ENCODE measurements at regions not wholly inside any gene's neighbourhood (a gene's known extent, or its start where the extent isn't known, plus 50 kb on each side); places are given as distances from the start of the nearest gene placed in this dataset.

GRCh38 chr6:96330884-96331283 is 190.7 kb upstream of the UFL1 start:
- no peaks in the 10 kb centered on the region for H3K9me3 ChIP-seq (ENCODE audit: low read length)
- no peak overlapping the region for H3K4me3 ChIP-seq (ENCODE audit: low read length)
- no peaks in the 10 kb centered on the region for H3K4me1 ChIP-seq (ENCODE audit: insufficient read depth, low read length)
- H3K27me3 Mint-ChIP-seq, result peaks cover 0 to 3% of the 10 kb centered on the region in 2 donors
- no peak overlapping the region for H3K4me3 Mint-ChIP-seq
- H3K36me3 Mint-ChIP-seq, result no peaks in the 10 kb centered on the region
- no peak overlapping the region for H3K27ac ChIP-seq (ENCODE audit: low read depth, low read length)
- CTCF ChIA-PET, result no interaction called here
- POLR2A ChIA-PET, result no interaction called here
- no peaks in the 10 kb centered on the region for H3K4me1 Mint-ChIP-seq
- no peak for DNase-seq
- no peaks in the 10 kb centered on the region for H3K27me3 ChIP-seq (ENCODE audit: insufficient read depth, low read length, poor library complexity, severe bottlenecking)
- H3K27ac Mint-ChIP-seq, result no peak overlapping the region
- no peaks in the 10 kb centered on the region for H3K9me3 Mint-ChIP-seq
- H3K36me3 ChIP-seq (ENCODE audit: insufficient read depth, low read length), result no peaks in the 10 kb centered on the region

- no peak for DNase-seq
- Histone ChIP-seq H3K36me3 (ENCODE audit: insufficient read depth, low read length) (no peaks in the 10 kb centered on the region), H3K27me3 (ENCODE audit: insufficient read depth, low read length, poor library complexity, severe bottlenecking) (no peaks in the 10 kb centered on the region), H3K9me3 (ENCODE audit: low read length) (no peaks in the 10 kb centered on the region), H3K4me1 (ENCODE audit: insufficient read depth, low read length) (no peaks in the 10 kb centered on the region), H3K4me3 (ENCODE audit: low read length) (no peak overlapping the region), H3K27ac (ENCODE audit: low read depth, low read length) (no peak overlapping the region)
- H3K4me3 Mint-ChIP-seq, result no peak overlapping the region
- ChIA-PET CTCF (no interaction called here), POLR2A (no interaction called here)
- H3K4me1 Mint-ChIP-seq, result no peaks in the 10 kb centered on the region
- H3K27ac Mint-ChIP-seq, result no peak overlapping the region
- peaks cover 0 to 3% (median 0%) of the 10 kb centered on the region in 3 donors for H3K36me3 Mint-ChIP-seq
- peaks cover 4 to 9% (median 7%) of the 10 kb centered on the region in 5 donors for H3K9me3 Mint-ChIP-seq
- peaks cover 6 to 20% of the 10 kb centered on the region in 2 donors for H3K27me3 Mint-ChIP-seq
Measured at GRCh38 chr6:96340164-96340563, 181.4 kb upstream of the UFL1 start.

GRCh38 chr6:96345501-96345900 is 176.1 kb upstream of the UFL1 start:
- H3K27me3 Mint-ChIP-seq, result peaks cover 7 to 33% of the 10 kb centered on the region in 2 donors
- H3K36me3 Mint-ChIP-seq, result peaks cover 0 to 3% (median 0%) of the 10 kb centered on the region in 3 donors
- Histone ChIP-seq H3K4me3 (ENCODE audit: low read length) (no peak overlapping the region), H3K4me1 (ENCODE audit: insufficient read depth, low read length) (no peaks in the 10 kb centered on the region), H3K9me3 (ENCODE audit: low read length) (no peaks in the 10 kb centered on the region), H3K27ac (ENCODE audit: low read depth, low read length) (no peak overlapping the region), H3K36me3 (ENCODE audit: insufficient read depth, low read length) (no peaks in the 10 kb centered on the region), H3K27me3 (ENCODE audit: insufficient read depth, low read length, poor library complexity, severe bottlenecking) (no peaks in the 10 kb centered on the region)
- CTCF ChIA-PET, result no interaction called here
- no peak overlapping the region for H3K27ac Mint-ChIP-seq
- H3K9me3 Mint-ChIP-seq, result peaks cover 4 to 7% (median 5%) of the 10 kb centered on the region in 5 donors
- POLR2A ChIA-PET, result no interaction called here
- DNase-seq, result no peak
- H3K4me3 Mint-ChIP-seq, result no peak overlapping the region
- H3K4me1 Mint-ChIP-seq, result no peaks in the 10 kb centered on the region

- no peaks in the 10 kb centered on the region for H3K9me3 ChIP-seq (ENCODE audit: low read length)
- POLR2A ChIA-PET, result no interaction called here
- no peak overlapping the region for H3K27ac ChIP-seq (ENCODE audit: low read depth, low read length)
- CTCF ChIA-PET, result no interaction called here
- Mint-ChIP-seq H3K36me3 (no peaks in the 10 kb centered on the region), H3K27ac (no peak overlapping the region), H3K4me1 (no peaks in the 10 kb centered on the region), H3K4me3 (no peak overlapping the region), H3K9me3 (no peaks in the 10 kb centered on the region), H3K27me3 (peaks cover 0 to 9% of the 10 kb centered on the region in 2 donors)
- no peak overlapping the region for H3K4me3 ChIP-seq (ENCODE audit: low read length)
- no peak for DNase-seq
- H3K27me3 ChIP-seq (ENCODE audit: insufficient read depth, low read length, poor library complexity, severe bottlenecking), result no peaks in the 10 kb centered on the region
- no peaks in the 10 kb centered on the region for H3K36me3 ChIP-seq (ENCODE audit: insufficient read depth, low read length)
- no peaks in the 10 kb centered on the region for H3K4me1 ChIP-seq (ENCODE audit: insufficient read depth, low read length)
Measured at GRCh38 chr6:96381246-96381645, 140.4 kb upstream of the UFL1 start.

- no peak overlapping the region for H3K27ac Mint-ChIP-seq
- no peak overlapping the region for H3K4me3 Mint-ChIP-seq
- POLR2A ChIA-PET, result no interaction called here
- H3K27me3 ChIP-seq (ENCODE audit: insufficient read depth, low read length, poor library complexity, severe bottlenecking), result no peaks in the 10 kb centered on the region
- H3K4me3 ChIP-seq (ENCODE audit: low read length), result no peak overlapping the region
- H3K27ac ChIP-seq (ENCODE audit: low read depth, low read length), result no peak overlapping the region
- H3K36me3 Mint-ChIP-seq, result no peaks in the 10 kb centered on the region
- H3K9me3 ChIP-seq (ENCODE audit: low read length), result no peaks in the 10 kb centered on the region
- H3K4me1 ChIP-seq (ENCODE audit: insufficient read depth, low read length), result no peaks in the 10 kb centered on the region
- H3K4me1 Mint-ChIP-seq, result peaks cover 0 to 5% (median 4%) of the 10 kb centered on the region in 3 donors
- no peak for DNase-seq
- no peaks in the 10 kb centered on the region for H3K9me3 Mint-ChIP-seq
- no peaks in the 10 kb centered on the region for H3K36me3 ChIP-seq (ENCODE audit: insufficient read depth, low read length)
- H3K27me3 Mint-ChIP-seq, result peaks cover 8 to 20% of the 10 kb centered on the region in 2 donors
- CTCF ChIA-PET, result no interaction called here
Measured at GRCh38 chr6:96391776-96392360, 129.7 kb upstream of the UFL1 start.

GRCh38 chr6:96394727-96395126 is 126.9 kb upstream of the UFL1 start:
- Histone ChIP-seq H3K36me3 (ENCODE audit: insufficient read depth, low read length) (no peaks in the 10 kb centered on the region), H3K9me3 (ENCODE audit: low read length) (no peaks in the 10 kb centered on the region), H3K4me3 (ENCODE audit: low read length) (no peak overlapping the region), H3K27me3 (ENCODE audit: insufficient read depth, low read length, poor library complexity, severe bottlenecking) (no peaks in the 10 kb centered on the region), H3K27ac (ENCODE audit: low read depth, low read length) (no peak overlapping the region), H3K4me1 (ENCODE audit: insufficient read depth, low read length) (no peaks in the 10 kb centered on the region)
- POLR2A ChIA-PET, result no interaction called here
- CTCF ChIA-PET, result no interaction called here
- H3K27me3 Mint-ChIP-seq, result peaks cover 14 to 22% of the 10 kb centered on the region in 2 donors
- H3K4me1 Mint-ChIP-seq, result peaks cover 0 to 5% (median 4%) of the 10 kb centered on the region in 3 donors
- H3K27ac Mint-ChIP-seq, result no peak overlapping the region
- H3K9me3 Mint-ChIP-seq, result peaks cover 0 to 3% (median 3%) of the 10 kb centered on the region in 5 donors
- DNase-seq, result no peak
- no peaks in the 10 kb centered on the region for H3K36me3 Mint-ChIP-seq
- H3K4me3 Mint-ChIP-seq, result no peak overlapping the region

GRCh38 chr6:96410467-96410866 is 111.1 kb upstream of the UFL1 start:
- DNase-seq, result no peak
- H3K4me1 ChIP-seq (ENCODE audit: insufficient read depth, low read length), result no peaks in the 10 kb centered on the region
- H3K9me3 ChIP-seq (ENCODE audit: low read length), result no peaks in the 10 kb centered on the region
- H3K4me3 ChIP-seq (ENCODE audit: low read length), result no peak overlapping the region
- H3K9me3 Mint-ChIP-seq, result peaks cover 0 to 2% (median 0%) of the 10 kb centered on the region in 5 donors
- H3K36me3 ChIP-seq (ENCODE audit: insufficient read depth, low read length), result no peaks in the 10 kb centered on the region
- no peaks in the 10 kb centered on the region for H3K36me3 Mint-ChIP-seq
- H3K27me3 ChIP-seq (ENCODE audit: insufficient read depth, low read length, poor library complexity, severe bottlenecking), result no peaks in the 10 kb centered on the region
- no peaks in the 10 kb centered on the region for H3K4me1 Mint-ChIP-seq
- ChIA-PET POLR2A (no interaction called here), CTCF (no interaction called here)
- H3K27ac ChIP-seq (ENCODE audit: low read depth, low read length), result no peak overlapping the region
- no peak overlapping the region for H3K4me3 Mint-ChIP-seq
- peaks cover 9 to 30% of the 10 kb centered on the region in 2 donors for H3K27me3 Mint-ChIP-seq
- no peak overlapping the region for H3K27ac Mint-ChIP-seq

- H3K4me1 Mint-ChIP-seq, result no peaks in the 10 kb centered on the region
- POLR2A ChIA-PET, result no interaction called here
Measured at GRCh38 chr6:96420294-96420693, 101.3 kb upstream of the UFL1 start.

More at GRCh38 chr6:96420294-96420693, 101.3 kb upstream of the UFL1 start:
- no peak for DNase-seq
- Histone ChIP-seq H3K27ac (ENCODE audit: low read depth, low read length) (no peak overlapping the region), H3K4me3 (ENCODE audit: low read length) (no peak overlapping the region), H3K4me1 (ENCODE audit: insufficient read depth, low read length) (no peaks in the 10 kb centered on the region), H3K36me3 (ENCODE audit: insufficient read depth, low read length) (no peaks in the 10 kb centered on the region), H3K27me3 (ENCODE audit: insufficient read depth, low read length, poor library complexity, severe bottlenecking) (no peaks in the 10 kb centered on the region), H3K9me3 (ENCODE audit: low read length) (no peaks in the 10 kb centered on the region)
- H3K36me3 Mint-ChIP-seq, result peaks cover 0 to 7% (median 2%) of the 10 kb centered on the region in 3 donors
- peaks cover 5 to 6% (median 6%) of the 10 kb centered on the region in 5 donors for H3K9me3 Mint-ChIP-seq
- no peak overlapping the region for H3K27ac Mint-ChIP-seq
- no peak overlapping the region for H3K4me3 Mint-ChIP-seq
- peaks cover 0 to 3% of the 10 kb centered on the region in 2 donors for H3K27me3 Mint-ChIP-seq
- CTCF ChIA-PET, result no interaction called here
